GM12892 (cell line): ENCODE measurements at regions not wholly inside any gene's neighbourhood (a gene's known extent, or its start where the extent isn't known, plus 50 kb on each side); places are given as distances from the start of the nearest gene placed in this dataset.

Source experiments
- POLR2A ChIP-seq: IDR thresholded peaks from 2 replicates; pipeline ENCODE4 v1.6.1; 2011; ENCODE audit warnings: low read depth, low read length, control low read depth
- TAF1 ChIP-seq: IDR thresholded peaks from 2 replicates; pipeline ENCODE4 v1.6.1; 2011; ENCODE audit warnings: low read depth, mild to moderate bottlenecking, control low read depth, low read length, borderline replicate concordance

DNA sequence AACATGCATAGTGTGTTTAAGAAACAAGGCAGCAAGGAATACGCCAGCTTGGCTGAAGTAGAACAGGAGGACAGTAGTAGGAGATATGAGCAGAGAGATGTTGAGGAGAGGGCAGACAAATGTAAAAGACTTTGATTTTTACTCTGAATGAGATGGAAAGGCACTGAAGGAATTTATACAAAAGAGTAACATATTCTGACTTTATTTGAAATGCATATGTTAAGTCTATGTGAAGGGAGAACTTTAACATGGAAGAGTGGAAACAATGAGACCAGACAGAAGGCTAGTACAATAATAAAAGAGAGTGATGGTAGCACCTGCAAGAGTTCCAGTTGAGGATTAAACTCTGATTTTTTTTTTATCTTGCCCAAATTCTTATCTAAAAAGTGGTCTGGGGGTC lies 176.2 kb upstream of the CENPE start:
- no peak for TF ChIP-seq POLR2A
- no peak for TF ChIP-seq TAF1
